GM23338 (cell line): ENCODE measurements at regions not wholly inside any gene's neighbourhood (a gene's known extent, or its start where the extent isn't known, plus 50 kb on each side); places are given as distances from the start of the nearest gene placed in this dataset.

Source experiments
- ATAC-seq: fragments of 200-7000 bp; cut with Tn5 transposase; 3 replicates; pipeline ENCODE4 v1.9.1; 2020
- DNase-seq: peaks from one replicate; pipeline ENCODE4 v3.0.0-alpha.2; 2015; ENCODE audit warnings: low spot score
- H2AFZ ChIP-seq: fragments of 200-600 bp; sonication (generic); 2 replicates; pipeline ENCODE4 v1.8.0; 2016; ENCODE audit warnings: antibody characterized with exemption, mild to moderate bottlenecking, moderate library complexity
- H3F3A ChIP-seq: fragments of 200-600 bp; sonication (generic); replicated peaks from 2 replicates; pipeline ENCODE4 v1.8.0; 2017; ENCODE audit warnings: antibody characterized with exemption, mixed run types, low read depth
- H3K27ac ChIP-seq: fragments of 200-600 bp; sonication (generic); 2 replicates; pipeline ENCODE4 v1.6.1; 2016; ENCODE audit warnings: low read depth
- H3K27me3 ChIP-seq: fragments of 200-600 bp; sonication (generic); 2 replicates; pipeline ENCODE4 v1.8.0; 2016; ENCODE audit warnings: mild to moderate bottlenecking, mixed run types, moderate library complexity; ENCODE audit not compliant: insufficient read depth
- H3K36me3 ChIP-seq: fragments of 200-600 bp; sonication (generic); 2 replicates; pipeline ENCODE4 v1.8.0; 2016; ENCODE audit warnings: mild to moderate bottlenecking; ENCODE audit not compliant: insufficient read depth
- H3K4me1 ChIP-seq: fragments of 200-600 bp; sonication (generic); 2 replicates; pipeline ENCODE4 v1.8.0; 2016; ENCODE audit warnings: mild to moderate bottlenecking, moderate library complexity; ENCODE audit not compliant: insufficient read depth
- H3K4me2 ChIP-seq: fragments of 200-600 bp; sonication (generic); 2 replicates; pipeline ENCODE4 v1.7.1; 2017; ENCODE audit warnings: mixed run types
- H3K4me3 ChIP-seq: fragments of 200-600 bp; sonication (generic); 2 replicates; pipeline ENCODE4 v1.6.1; 2016; ENCODE audit warnings: mixed run types
- H3K79me2 ChIP-seq: fragments of 200-600 bp; sonication (generic); replicated peaks from 2 replicates; pipeline ENCODE4 v1.8.0; 2017; ENCODE audit warnings: mild to moderate bottlenecking; ENCODE audit not compliant: insufficient read depth
- H3K9me2 ChIP-seq: fragments of 200-600 bp; sonication (generic); 2 replicates; pipeline ENCODE4 v1.8.0; 2017; ENCODE audit not compliant: insufficient read depth
- H4K20me1 ChIP-seq: fragments of 200-600 bp; sonication (generic); replicated peaks from 2 replicates; pipeline ENCODE4 v1.8.0; 2017; ENCODE audit warnings: mild to moderate bottlenecking; ENCODE audit not compliant: insufficient read depth
- H3K27ac Mint-ChIP-seq: 2 replicates; pipeline ENCODE4 v1.8.0; 2020; ENCODE audit warnings: inconsistent platforms, mild to moderate bottlenecking, moderate library complexity, mixed read lengths
- H3K27me3 Mint-ChIP-seq: 3 replicates; pipeline ENCODE4 v1.8.0; 2022; ENCODE audit warnings: low read depth, mild to moderate bottlenecking, moderate library complexity, mixed read lengths, inconsistent platforms; ENCODE audit not compliant: insufficient read depth, poor library complexity
- H3K36me3 Mint-ChIP-seq: 3 replicates; pipeline ENCODE4 v1.8.0; 2021; ENCODE audit warnings: low read depth, mild to moderate bottlenecking, inconsistent platforms, moderate library complexity, mixed read lengths
- H3K4me1 Mint-ChIP-seq: 3 replicates; pipeline ENCODE4 v1.8.0; 2020; ENCODE audit warnings: mild to moderate bottlenecking, inconsistent platforms, mixed read lengths
- H3K4me3 Mint-ChIP-seq: 3 replicates; pipeline ENCODE4 v1.8.0; 2021; ENCODE audit warnings: moderate library complexity, mild to moderate bottlenecking, inconsistent platforms, mixed read lengths
- H3K9me3 Mint-ChIP-seq: 3 replicates; pipeline ENCODE4 v1.8.0; 2020; ENCODE audit warnings: moderate library complexity, mild to moderate bottlenecking, inconsistent platforms, mixed read lengths
- CREB1 ChIP-seq: fragments of 250-450 bp; sonication (Bioruptor Pico); IDR thresholded peaks from 2 replicates; pipeline ENCODE4 v1.5.0; 2020; ENCODE audit warnings: low read depth, mild to moderate bottlenecking, moderate library complexity
- CTCF ChIP-seq, 2 experiments: fragments of 200-600 bp in 1 of 2; sonication (generic) in 1 of 2; conservative IDR thresholded peaks; 2 replicates each; pipeline versions ENCODE4 v1.5.1 to v1.6.1; 2016 to 2017; ENCODE audit warnings: antibody characterized with exemption in 2 of 2, low read depth in 2 of 2, mild to moderate bottlenecking in 2 of 2, moderate library complexity in 1 of 2
- ETS1 ChIP-seq: IDR thresholded peaks from 2 replicates; pipeline ENCODE4 v1.6.1; 2016; ENCODE audit warnings: antibody characterized with exemption
- EZH2 ChIP-seq: fragments of 200-600 bp; sonication (generic); IDR thresholded peaks from one replicate; pipeline ENCODE4 v1.8.0; 2017; ENCODE audit warnings: antibody characterized with exemption, mild to moderate bottlenecking, low read depth; ENCODE audit not compliant: unreplicated experiment
- EZH2phosphoT487 ChIP-seq: fragments of 200-600 bp; sonication (generic); IDR thresholded peaks from one replicate; pipeline ENCODE4 v1.8.1; 2018; ENCODE audit warnings: antibody characterized with exemption; ENCODE audit not compliant: unreplicated experiment
- JUNB ChIP-seq: IDR thresholded peaks from one replicate; pipeline ENCODE4 v1.6.1; 2016; ENCODE audit warnings: antibody characterized with exemption; ENCODE audit not compliant: unreplicated experiment
- NANOG ChIP-seq: IDR thresholded peaks from 2 replicates; pipeline ENCODE4 v1.6.1; 2016; ENCODE audit warnings: antibody characterized with exemption, borderline replicate concordance
- POLR2AphosphoS5 ChIP-seq: IDR thresholded peaks from 2 replicates; pipeline ENCODE4 v1.6.1; 2016; ENCODE audit warnings: antibody characterized with exemption, low read depth
- REST ChIP-seq: IDR thresholded peaks from one replicate; pipeline ENCODE4 v1.6.1; 2018; ENCODE audit warnings: antibody characterized with exemption; ENCODE audit not compliant: unreplicated experiment
- STAT1 ChIP-seq: IDR thresholded peaks from one replicate; pipeline ENCODE4 v1.6.1; 2016; ENCODE audit warnings: antibody characterized with exemption; ENCODE audit not compliant: unreplicated experiment
- ZNF114 ChIP-seq: fragments of 250-450 bp; sonication (Bioruptor Pico); IDR thresholded peaks from 2 replicates; pipeline ENCODE4 v1.5.0; 2020; ENCODE audit warnings: mild to moderate bottlenecking, moderate library complexity
- ZNF331 ChIP-seq: fragments of 250-450 bp; sonication (Bioruptor Pico); IDR thresholded peaks from 2 replicates; pipeline ENCODE4 v1.5.0; 2020; ENCODE audit warnings: low read depth, mild to moderate bottlenecking, moderate library complexity
- ZNF462 ChIP-seq: fragments of 250-450 bp; sonication (Bioruptor Pico); IDR thresholded peaks from 2 replicates; pipeline ENCODE4 v1.5.0; 2020; ENCODE audit warnings: mild to moderate bottlenecking, moderate library complexity

- Histone ChIP-seq H3K36me3 (no peaks in the 10 kb centered on the region), H3K79me2 (no peaks in the 10 kb centered on the region), H3K9me2 (no peaks in the 10 kb centered on the region), H3K4me3 (no peak overlapping the region), H2AFZ (no peak overlapping the region), H3K4me1 (no peaks in the 10 kb centered on the region), H3K27ac (no peak overlapping the region), H3K4me2 (no peak overlapping the region), H3F3A (no peaks in the 10 kb centered on the region), H4K20me1 (no peaks in the 10 kb centered on the region), H3K27me3 (no peaks in the 10 kb centered on the region)
- peak overlapping the region; percentile 42; the same call in 1 of the 2 replicates for H3K27ac Mint-ChIP-seq
- DNase-seq (no peak), ATAC-seq (no peak)
- no peaks in the 10 kb centered on the region for H3K27me3 Mint-ChIP-seq
- H3K36me3 Mint-ChIP-seq: no peaks in the 10 kb centered on the region
- H3K9me3 Mint-ChIP-seq: no peaks in the 10 kb centered on the region
- peaks cover 3% of the 10 kb centered on the region; the same call in 2 of the 3 replicates for H3K4me1 Mint-ChIP-seq
- no peak for TF ChIP-seq EZH2phosphoT487
- no peak for TF ChIP-seq JUNB
- TF ChIP-seq ZNF114: no peak
- no peak for TF ChIP-seq CTCF (conservative IDR thresholded peaks at IDR 0.05; ENCODE audit: low read depth in 2 of 2)
- TF ChIP-seq NANOG: no peak
- TF ChIP-seq REST: no peak
- TF ChIP-seq ZNF331 (CRISPR knock-in tag): no peak
- TF ChIP-seq STAT1: no peak
- TF ChIP-seq POLR2AphosphoS5: no peak
- no peak for TF ChIP-seq CREB1
- TF ChIP-seq ZNF462 (CRISPR knock-in tag): no peak
- no peak for TF ChIP-seq ETS1
- TF ChIP-seq EZH2: no peak
- no peak overlapping the region for H3K4me3 Mint-ChIP-seq
Observed at GRCh38 chr2:59583173-59583765, 970.2 kb downstream of the BCL11A start.
